ENCODE measurements at regions not wholly inside any gene's neighbourhood (a gene's known extent, or its start where the extent isn't known, plus 50 kb on each side); places are given as distances from the start of the nearest gene placed in this dataset.

GRCh38 chr12:4214877-4215228 is 58.7 kb upstream of the CCND2 start:
- no peak for DNase-seq (ENCODE audit: low read depth)
- TF ChIP-seq CTCF (IDR thresholded peaks at IDR 0.05; ENCODE audit: control insufficient read depth, insufficient read depth, low read depth, low read length, missing control alignments), result no peak
- no peak overlapping the region for H3K4me3 ChIP-seq (ENCODE audit: control insufficient read depth, low read depth, low read length)

GRCh38 chr12:4213471-4213870 is 60.1 kb upstream of the CCND2 start:
- no peak for TF ChIP-seq CTCF (IDR thresholded peaks at IDR 0.05; ENCODE audit: control insufficient read depth, insufficient read depth, low read depth, low read length, missing control alignments)
- no peak for DNase-seq (ENCODE audit: low read depth)
- no peak overlapping the region for H3K4me3 ChIP-seq (ENCODE audit: control insufficient read depth, low read depth, low read length)

GRCh38 chr12:4212845-4213244 is 60.7 kb upstream of the CCND2 start:
- TF ChIP-seq CTCF (IDR thresholded peaks at IDR 0.05; ENCODE audit: control insufficient read depth, insufficient read depth, low read depth, low read length, missing control alignments), result no peak
- DNase-seq (ENCODE audit: low read depth), result no peak
- H3K4me3 ChIP-seq (ENCODE audit: control insufficient read depth, low read depth, low read length), result no peak overlapping the region

GRCh38 chr12:4211372-4211771 is 62.2 kb upstream of the CCND2 start:
- no peak for DNase-seq (ENCODE audit: low read depth)
- no peak overlapping the region for H3K4me3 ChIP-seq (ENCODE audit: control insufficient read depth, low read depth, low read length)
- TF ChIP-seq CTCF (IDR thresholded peaks at IDR 0.05; ENCODE audit: control insufficient read depth, insufficient read depth, low read depth, low read length, missing control alignments), result no peak

GRCh38 chr12:4210183-4210582 is 63.4 kb upstream of the CCND2 start:
- no peak for DNase-seq (ENCODE audit: low read depth)
- no peak for TF ChIP-seq CTCF (IDR thresholded peaks at IDR 0.05; ENCODE audit: control insufficient read depth, insufficient read depth, low read depth, low read length, missing control alignments)
- no peak overlapping the region for H3K4me3 ChIP-seq (ENCODE audit: control insufficient read depth, low read depth, low read length)

GRCh38 chr12:4206470-4206869 is 67.1 kb upstream of the CCND2 start:
- no peak for TF ChIP-seq CTCF (IDR thresholded peaks at IDR 0.05; ENCODE audit: control insufficient read depth, insufficient read depth, low read depth, low read length, missing control alignments)
- no peak overlapping the region for H3K4me3 ChIP-seq (ENCODE audit: control insufficient read depth, low read depth, low read length)
- DNase-seq (ENCODE audit: low read depth), result no peak

- no peak overlapping the region for H3K4me3 ChIP-seq (ENCODE audit: control insufficient read depth, low read depth, low read length)
- DNase-seq (ENCODE audit: low read depth), result no peak
- no peak for TF ChIP-seq CTCF (IDR thresholded peaks at IDR 0.05; ENCODE audit: control insufficient read depth, insufficient read depth, low read depth, low read length, missing control alignments)
These were observed 69.7 kb upstream of the CCND2 start for GRCh38 chr12:4203772-4204376.
